ENCODE measurements at regions not wholly inside any gene's neighbourhood (a gene's known extent, or its start where the extent isn't known, plus 50 kb on each side); places are given as distances from the start of the nearest gene placed in this dataset.

- DNase-seq (ENCODE audit: low spot score): no peak
Observed at GRCh38 chr9:1490341-1491232, 440.4 kb downstream of the DMRT2 start.

DNA sequence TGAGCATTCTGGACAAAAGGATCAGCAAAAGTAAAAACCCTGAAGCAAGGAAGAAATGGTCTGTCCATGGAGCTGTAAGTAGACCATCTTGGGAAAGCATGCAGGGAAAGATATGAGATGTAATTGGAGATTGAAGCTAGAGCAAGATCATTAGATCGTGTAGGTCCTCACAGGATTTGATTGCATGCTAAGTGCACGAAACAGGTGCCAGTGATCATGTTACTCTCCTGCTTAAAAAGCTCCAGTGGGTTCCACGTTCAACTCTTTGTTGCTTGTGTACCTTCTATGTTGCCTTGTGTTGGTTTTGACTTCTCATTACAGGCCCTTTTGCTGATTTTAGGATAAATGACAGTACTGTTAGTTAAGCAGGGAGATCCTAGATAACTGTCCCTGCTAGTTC, 442.0 kb downstream of the DMRT2 start:
- DNase-seq (ENCODE audit: low spot score): no peak

- DNase-seq (ENCODE audit: low spot score): no peak
Observed at GRCh38 chr9:1495282-1496030, 445.3 kb downstream of the DMRT2 start.

- DNase-seq (ENCODE audit: low spot score): no peak
Observed at GRCh38 chr9:1505489-1505888, 455.3 kb downstream of the DMRT2 start.

DNA sequence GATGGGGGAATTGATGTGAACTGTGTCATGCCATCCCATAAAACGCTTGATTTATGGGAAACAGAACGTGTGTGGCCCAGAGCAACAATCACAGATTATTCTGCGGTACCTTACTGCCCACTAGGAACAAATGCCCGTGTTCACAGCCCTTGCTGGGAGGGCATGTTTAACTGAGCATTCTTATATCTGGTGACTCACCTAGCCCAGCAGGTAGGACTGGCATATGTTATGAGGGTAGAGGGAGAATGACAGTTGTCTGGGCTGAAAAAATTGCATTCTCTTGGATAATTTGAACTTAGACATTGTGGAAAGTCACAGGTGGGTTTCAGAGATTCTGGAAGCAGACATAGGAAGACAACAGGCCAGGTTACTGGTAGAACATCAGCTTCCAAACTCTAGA, 460.6 kb downstream of the DMRT2 start:
- no peak for DNase-seq (ENCODE audit: low spot score)

DNA sequence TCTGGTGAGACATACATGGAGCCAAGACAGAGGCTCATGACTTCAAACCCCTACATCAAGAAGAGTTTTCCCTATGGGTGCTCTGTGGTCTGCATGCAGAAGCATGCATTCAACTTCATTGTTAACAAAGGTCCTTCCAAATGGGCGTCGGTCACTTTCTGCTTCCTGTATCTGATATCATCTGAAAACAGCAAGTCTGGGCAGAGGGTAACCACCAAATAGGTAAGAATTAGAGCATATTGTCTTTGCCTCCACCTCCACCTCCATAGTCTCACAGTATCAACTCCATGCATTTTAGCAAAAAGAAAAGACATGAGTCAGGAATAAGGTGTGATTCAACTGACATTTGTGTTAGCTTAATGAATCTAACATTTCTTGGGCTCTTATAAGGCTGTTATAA, 462.9 kb downstream of the DMRT2 start:
- DNase-seq (ENCODE audit: low spot score): no peak

DNA sequence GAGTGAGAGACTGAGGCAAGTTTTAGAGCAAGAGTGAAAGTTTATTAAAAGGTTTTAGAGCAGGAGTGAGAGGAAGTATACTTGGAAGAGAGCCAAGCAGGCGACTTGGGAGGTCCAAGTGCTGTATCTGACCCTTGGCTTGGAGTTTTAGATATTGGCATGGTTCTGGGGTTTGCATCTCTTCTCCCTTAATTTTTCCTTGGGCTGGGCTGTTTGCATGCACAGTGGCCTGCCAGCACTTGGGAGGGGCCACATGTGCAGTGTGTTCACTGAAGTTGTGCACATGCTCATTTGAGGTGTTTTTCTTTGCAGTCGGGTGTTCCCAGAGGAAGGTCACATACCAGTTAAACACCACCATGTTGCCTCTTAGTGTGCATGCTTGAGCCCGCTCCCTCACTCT, 464.1 kb downstream of the DMRT2 start:
- no peak for DNase-seq (ENCODE audit: low spot score)

DNA sequence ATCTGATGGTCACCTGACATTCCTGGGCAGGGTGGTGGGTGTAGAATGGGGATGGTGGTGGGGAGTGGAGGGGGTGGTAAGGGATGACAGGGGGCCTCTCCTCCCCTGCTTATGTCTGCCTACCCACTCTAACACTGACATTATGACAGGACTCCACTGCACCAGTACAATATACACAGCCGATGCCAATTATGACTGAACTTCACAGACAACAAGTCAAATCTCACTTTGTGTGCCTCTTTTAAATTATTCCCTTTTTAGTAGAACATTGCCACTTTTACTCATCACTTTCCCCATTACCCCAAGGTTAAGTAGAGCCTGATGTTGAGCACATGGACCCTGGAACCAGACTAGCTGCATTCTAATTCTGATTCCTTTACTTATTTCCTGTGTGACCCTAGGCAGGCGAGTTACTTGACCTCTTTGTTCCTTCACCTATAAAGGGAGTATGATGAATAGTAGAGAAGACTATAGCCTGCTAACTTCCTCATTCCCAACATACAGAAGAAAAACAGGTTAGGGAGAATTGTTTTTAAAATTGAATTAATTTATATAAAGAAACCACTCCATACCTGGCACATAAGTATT, 464.7 kb downstream of the DMRT2 start:
- no peak for DNase-seq (ENCODE audit: low spot score)

DNA sequence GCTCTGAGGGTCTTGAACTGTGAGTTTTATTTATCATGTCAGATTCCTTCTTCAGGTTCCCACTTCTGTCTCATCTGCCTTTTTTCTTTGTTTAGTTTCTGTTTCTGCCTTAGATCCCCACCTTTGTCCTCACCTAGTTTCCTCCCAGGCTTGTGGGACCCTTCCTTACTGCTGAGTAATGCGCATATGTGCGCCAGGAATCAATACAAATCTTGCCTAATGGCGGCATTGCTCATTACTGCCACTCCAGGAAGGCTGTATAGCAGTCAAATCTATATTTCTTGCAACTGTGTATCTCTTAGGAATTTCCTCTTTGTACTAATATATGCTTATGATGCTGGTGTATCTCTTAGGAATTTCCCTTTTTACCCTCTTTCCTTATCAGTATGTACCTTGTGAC, 465.4 kb downstream of the DMRT2 start:
- no peak for DNase-seq (ENCODE audit: low spot score)

- no peak for DNase-seq (ENCODE audit: low spot score)
Observed at GRCh38 chr9:1521547-1521946, 471.4 kb downstream of the DMRT2 start.

- DNase-seq (ENCODE audit: low spot score): no peak
Observed at GRCh38 chr9:1522219-1522767, 472.1 kb downstream of the DMRT2 start.

DNA sequence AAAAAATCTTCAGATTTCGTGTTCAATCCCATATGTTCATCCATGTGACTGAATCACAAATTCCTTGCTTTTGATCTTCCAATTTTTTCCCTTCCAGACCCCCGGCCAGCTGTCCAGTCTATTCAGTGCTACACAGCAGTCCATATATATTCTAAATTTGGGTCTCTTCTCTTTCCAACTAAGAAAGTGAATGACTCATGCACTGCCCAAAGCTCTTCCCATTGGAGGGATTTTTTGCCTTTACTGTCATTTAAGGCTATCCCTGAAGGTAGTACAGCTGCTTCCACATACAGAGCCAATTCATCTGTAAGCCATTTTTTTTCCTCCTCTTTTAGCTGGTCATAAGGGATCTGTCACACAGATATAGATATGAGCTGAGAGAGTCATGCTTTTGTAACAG, 478.3 kb downstream of the DMRT2 start:
- no peak for DNase-seq (ENCODE audit: low spot score)

GRCh38 chr9:1530696-1531095, 480.5 kb downstream of the DMRT2 start:
- DNase-seq (ENCODE audit: low spot score): no peak

DNA sequence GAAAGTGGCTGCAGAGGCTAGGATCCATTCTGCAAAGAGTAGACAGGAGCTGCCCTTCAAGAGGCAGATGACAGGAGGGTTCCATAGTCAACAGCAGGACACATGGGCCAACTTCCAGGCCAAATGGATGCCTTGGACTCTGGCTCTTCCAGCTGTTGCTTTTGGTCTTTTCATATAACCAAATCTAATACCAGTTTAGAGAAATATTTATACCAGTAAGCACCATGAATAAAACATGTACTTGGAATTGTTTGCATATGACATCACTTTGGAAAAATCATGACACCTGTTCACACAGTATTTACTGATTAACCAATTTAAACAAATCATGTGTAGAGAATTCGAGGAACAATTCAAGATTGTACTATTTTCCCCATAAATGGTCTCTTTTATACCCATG, 481.3 kb downstream of the DMRT2 start:
- no peak for DNase-seq (ENCODE audit: low spot score)

DNA sequence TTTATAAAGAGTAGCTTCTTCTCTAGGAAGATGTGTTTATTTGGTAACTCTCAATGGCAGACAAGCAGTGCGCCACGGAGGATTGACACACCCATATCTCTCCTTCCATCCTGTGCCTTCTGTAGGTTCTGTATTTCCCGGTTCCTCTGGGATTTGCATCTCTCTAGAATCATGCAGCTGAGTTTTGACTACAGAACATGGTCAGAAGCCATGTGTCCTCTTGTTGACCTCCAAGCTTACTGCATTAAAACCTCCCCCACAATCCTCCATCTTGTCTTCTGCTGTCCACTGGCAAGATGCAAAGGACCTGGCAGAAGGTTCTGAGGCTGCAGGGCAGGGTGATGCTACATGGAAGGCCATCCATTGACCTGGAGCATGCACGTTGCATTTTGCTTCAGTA, 482.0 kb downstream of the DMRT2 start:
- no peak for DNase-seq (ENCODE audit: low spot score)

- DNase-seq (ENCODE audit: low spot score): no peak
Observed at GRCh38 chr9:1535051-1535450, 480.1 kb upstream of the SMARCA2 start.

DNA sequence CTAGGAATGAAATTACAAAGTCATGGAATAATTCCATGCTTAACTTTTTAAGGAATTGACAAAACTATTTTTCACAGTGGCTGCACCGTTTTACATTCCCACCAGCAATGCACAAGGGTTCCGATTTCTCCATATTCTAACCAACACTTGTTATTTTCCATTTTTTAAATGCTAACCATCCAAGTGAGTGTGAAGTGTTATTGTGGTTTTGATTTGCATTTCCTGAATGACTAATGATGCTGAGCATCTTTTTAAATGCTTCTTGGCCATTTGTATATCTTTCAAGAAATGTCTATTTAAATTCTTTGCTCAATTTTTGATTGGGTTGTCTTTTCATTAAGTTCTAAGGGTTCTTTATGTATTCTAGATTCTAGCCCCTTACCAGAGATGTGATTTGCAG, 479.5 kb upstream of the SMARCA2 start:
- DNase-seq (ENCODE audit: low spot score): no peak

DNA sequence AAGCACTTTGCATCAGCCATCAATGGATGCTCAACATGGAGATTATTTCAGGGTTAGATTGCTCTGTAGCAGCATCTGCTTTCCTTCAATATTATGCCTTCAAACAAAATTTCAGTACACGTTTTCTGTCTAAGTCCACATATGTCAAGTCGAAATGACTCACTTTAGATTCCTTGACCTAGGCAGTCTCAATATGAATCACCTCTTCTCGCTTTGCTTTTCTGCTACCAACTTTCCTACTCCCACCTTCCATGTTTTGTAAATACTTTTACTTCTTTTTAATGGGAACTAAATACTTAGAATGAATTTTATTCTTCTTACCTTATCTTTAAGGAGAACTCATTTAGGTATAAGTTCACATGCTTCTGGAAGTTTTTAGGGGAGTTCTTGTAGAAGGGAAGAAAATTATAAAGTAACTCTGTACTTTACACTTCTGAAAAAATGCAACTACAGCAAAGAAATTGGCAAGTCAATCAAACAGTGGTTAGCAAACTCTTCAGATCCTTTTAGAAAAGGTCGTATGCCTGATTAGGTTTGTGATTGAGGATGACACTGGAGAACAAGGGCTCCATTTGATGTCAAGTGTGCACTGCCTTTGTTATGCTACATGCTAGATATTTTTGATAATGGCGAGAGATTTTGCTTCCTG, 478.5 kb upstream of the SMARCA2 start:
- no peak for DNase-seq (ENCODE audit: low spot score)

DNA sequence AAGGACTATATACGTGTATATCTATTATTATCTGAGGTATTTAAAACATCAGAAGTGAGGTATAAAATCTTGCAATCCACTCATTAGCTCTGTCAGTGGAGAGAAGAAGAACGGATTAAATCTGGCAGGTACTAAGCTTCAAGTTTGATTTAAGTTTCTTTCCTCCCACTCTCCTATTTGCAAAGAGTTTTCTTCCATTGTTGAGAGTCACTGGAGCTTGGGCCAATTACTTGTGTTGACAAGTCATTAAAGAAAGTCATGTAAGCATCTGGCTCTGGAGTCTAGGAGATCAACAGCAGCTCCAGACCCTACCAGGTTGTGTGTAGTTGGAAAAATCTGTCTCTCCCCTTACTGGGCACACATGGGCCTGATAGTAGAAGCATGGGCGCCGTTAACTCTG, 476.8 kb upstream of the SMARCA2 start:
- DNase-seq (ENCODE audit: low spot score): no peak

- no peak for DNase-seq (ENCODE audit: low spot score)
Observed at GRCh38 chr9:1539216-1539615, 475.9 kb upstream of the SMARCA2 start.

DNA sequence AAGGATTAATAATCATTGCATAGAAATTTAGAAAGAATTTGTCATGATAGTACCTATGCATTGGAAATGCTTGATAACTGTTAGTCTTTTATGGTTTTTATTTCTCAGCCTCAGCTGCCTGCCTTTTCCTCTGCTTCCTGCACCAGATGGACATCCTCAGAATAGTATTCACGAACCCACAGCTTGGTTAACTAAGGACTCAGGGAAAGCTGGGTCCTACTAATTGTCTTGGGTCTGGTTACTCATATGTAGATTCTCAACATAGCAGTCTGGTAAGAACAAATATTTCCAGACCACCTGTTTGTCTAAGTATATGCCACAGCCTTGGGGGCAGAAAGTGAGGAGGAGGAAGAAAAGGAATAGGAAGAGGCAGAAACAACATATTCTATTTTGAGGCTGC, 464.5 kb upstream of the SMARCA2 start:
- DNase-seq (ENCODE audit: low spot score): no peak
